ENCODE measurements at regions not wholly inside any gene's neighbourhood (a gene's known extent, or its start where the extent isn't known, plus 50 kb on each side); places are given as distances from the start of the nearest gene placed in this dataset.

DNA sequence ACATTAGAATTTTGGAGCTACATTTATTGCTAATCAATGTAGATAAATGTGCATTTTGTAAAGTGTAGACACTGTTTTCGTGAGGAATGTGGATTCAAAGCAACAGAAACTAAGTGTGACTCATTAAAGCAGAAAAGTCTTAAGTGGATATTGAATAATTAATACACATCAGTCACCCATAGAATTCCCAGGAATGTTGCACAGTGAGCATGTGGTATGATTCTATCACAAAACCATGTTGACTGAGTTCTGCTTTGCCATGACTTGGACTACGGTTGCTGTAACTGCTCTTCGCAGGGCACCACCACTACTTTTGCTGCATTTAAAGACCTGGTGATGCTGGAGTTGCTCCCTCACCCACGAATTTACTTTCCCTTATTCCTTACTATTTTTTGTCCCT is 471.8 kb downstream of the KCNT2 start:
- TF ChIP-seq, protein P1, sequence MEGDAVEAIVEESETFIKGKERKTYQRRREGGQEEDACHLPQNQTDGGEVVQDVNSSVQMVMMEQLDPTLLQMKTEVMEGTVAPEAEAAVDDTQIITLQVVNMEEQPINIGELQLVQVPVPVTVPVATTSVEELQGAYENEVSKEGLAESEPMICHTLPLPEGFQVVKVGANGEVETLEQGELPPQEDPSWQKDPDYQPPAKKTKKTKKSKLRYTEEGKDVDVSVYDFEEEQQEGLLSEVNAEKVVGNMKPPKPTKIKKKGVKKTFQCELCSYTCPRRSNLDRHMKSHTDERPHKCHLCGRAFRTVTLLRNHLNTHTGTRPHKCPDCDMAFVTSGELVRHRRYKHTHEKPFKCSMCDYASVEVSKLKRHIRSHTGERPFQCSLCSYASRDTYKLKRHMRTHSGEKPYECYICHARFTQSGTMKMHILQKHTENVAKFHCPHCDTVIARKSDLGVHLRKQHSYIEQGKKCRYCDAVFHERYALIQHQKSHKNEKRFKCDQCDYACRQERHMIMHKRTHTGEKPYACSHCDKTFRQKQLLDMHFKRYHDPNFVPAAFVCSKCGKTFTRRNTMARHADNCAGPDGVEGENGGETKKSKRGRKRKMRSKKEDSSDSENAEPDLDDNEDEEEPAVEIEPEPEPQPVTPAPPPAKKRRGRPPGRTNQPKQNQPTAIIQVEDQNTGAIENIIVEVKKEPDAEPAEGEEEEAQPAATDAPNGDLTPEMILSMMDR (IDR thresholded peaks at IDR 0.05) = no peak
- no peak for TF ChIP-seq POLR2A (IDR thresholded peaks at IDR 0.05)

Data from heart left ventricle (tissue), 13 donors.